ENCODE measurements at regions not wholly inside any gene's neighbourhood (a gene's known extent, or its start where the extent isn't known, plus 50 kb on each side); places are given as distances from the start of the nearest gene placed in this dataset.
"Not testable (repeated sequence)": the region's sequence is repeated elsewhere in the genome, so short reads cannot be mapped to it uniquely, and the experiment has no call there.

- no peaks in the 10 kb centered on the region for H3K27me3 ChIP-seq (ENCODE audit: control insufficient read depth in 1 of 2, insufficient read depth in 2 of 2, low read length in 2 of 2)
- H3K4me1 ChIP-seq (ENCODE audit: control insufficient read depth in 2 of 2, insufficient read depth in 2 of 2, low read length in 1 of 2): no peaks in the 10 kb centered on the region
- H3K27ac ChIP-seq (ENCODE audit: low read depth in 2 of 2, low read length in 1 of 2): no peak overlapping the region
- H3K36me3 ChIP-seq (ENCODE audit: control insufficient read depth in 2 of 2, insufficient read depth in 2 of 2, low read length in 1 of 2): no peaks in the 10 kb centered on the region
- H3K4me3 ChIP-seq (ENCODE audit: low read depth in 1 of 2, low read length in 2 of 2): no peak overlapping the region
- no peaks in the 10 kb centered on the region for H3K9me3 ChIP-seq (ENCODE audit: control insufficient read depth in 2 of 2, insufficient read depth in 1 of 2, low read depth in 1 of 2, low read length in 1 of 2)
Measured at GRCh38 chr16:26569793-26570192, 496.9 kb upstream of the C16orf82 start.

- H3K4me3 ChIP-seq (ENCODE audit: low read depth in 1 of 2, low read length in 2 of 2): no peak overlapping the region
- no peak overlapping the region for H3K27ac ChIP-seq (ENCODE audit: low read depth in 2 of 2, low read length in 1 of 2)
- no peaks in the 10 kb centered on the region for H3K27me3 ChIP-seq (ENCODE audit: control insufficient read depth in 1 of 2, insufficient read depth in 2 of 2, low read length in 2 of 2)
- no peaks in the 10 kb centered on the region for H3K4me1 ChIP-seq (ENCODE audit: control insufficient read depth in 2 of 2, insufficient read depth in 2 of 2, low read length in 1 of 2)
- 73 to 82% methylated on average over 2 of the region's 2 CpGs for WGBS, 2 donors
- H3K36me3 ChIP-seq (ENCODE audit: control insufficient read depth in 2 of 2, insufficient read depth in 2 of 2, low read length in 1 of 2): no peaks in the 10 kb centered on the region
- H3K9me3 ChIP-seq (ENCODE audit: control insufficient read depth in 2 of 2, insufficient read depth in 1 of 2, low read depth in 1 of 2, low read length in 1 of 2): peaks cover 0 to 2% of the 10 kb centered on the region in 2 donors
Measured at GRCh38 chr16:26578748-26579147, 488.0 kb upstream of the C16orf82 start.

DNA sequence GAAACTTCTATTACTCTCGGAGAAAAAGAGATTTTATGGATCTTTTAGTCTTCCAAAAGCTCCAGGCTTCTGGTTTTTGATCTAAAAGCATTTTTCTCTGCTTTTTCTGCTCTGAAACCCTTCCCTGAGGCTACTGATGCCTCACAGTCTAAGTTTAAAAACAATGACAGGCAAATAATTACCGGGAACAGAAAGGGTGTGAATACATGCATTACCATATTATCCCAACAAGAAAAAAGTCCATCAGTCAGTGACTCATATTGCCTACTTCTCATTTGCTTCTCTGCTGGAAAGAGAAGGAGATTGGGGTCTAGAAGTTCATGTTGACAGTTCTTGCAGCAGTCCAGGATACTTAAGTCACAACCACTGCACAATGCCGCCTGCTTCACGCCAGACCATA lies 482.9 kb upstream of the C16orf82 start:
- no peak overlapping the region for H3K27ac ChIP-seq (ENCODE audit: low read depth in 2 of 2, low read length in 1 of 2)
- no peaks in the 10 kb centered on the region for H3K27me3 ChIP-seq (ENCODE audit: control insufficient read depth in 1 of 2, insufficient read depth in 2 of 2, low read length in 2 of 2)
- no peaks in the 10 kb centered on the region for H3K4me1 ChIP-seq (ENCODE audit: control insufficient read depth in 2 of 2, insufficient read depth in 2 of 2, low read length in 1 of 2)
- no peaks in the 10 kb centered on the region for H3K36me3 ChIP-seq (ENCODE audit: control insufficient read depth in 2 of 2, insufficient read depth in 2 of 2, low read length in 1 of 2)
- peaks cover 2 to 5% of the 10 kb centered on the region in 2 donors for H3K9me3 ChIP-seq (ENCODE audit: control insufficient read depth in 2 of 2, insufficient read depth in 1 of 2, low read depth in 1 of 2, low read length in 1 of 2)
- WGBS, 2 donors: 73 to 78% methylated on average over 4 of the region's 4 CpGs
- H3K4me3 ChIP-seq (ENCODE audit: low read depth in 1 of 2, low read length in 2 of 2): no peak overlapping the region

DNA sequence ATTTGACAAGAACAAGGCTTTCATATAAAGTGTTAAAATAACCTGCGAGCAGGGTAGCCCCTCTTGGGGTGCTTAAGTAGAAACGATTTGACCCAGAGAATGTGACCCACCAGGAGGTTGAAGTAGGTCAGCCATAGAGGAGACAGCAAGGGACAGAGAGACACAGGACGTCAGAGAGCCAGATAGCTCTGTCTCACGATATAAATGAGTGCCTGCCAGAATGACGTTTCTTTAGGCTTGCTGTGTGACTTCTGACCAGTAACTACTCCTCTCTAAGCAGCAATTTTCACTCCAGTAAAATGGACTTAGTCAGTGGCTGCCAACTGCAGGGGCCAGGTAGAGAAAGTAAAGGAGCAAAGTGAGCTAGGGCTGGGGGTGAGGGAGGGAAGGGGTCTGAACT lies 473.0 kb upstream of the C16orf82 start:
- no peak overlapping the region for H3K27ac ChIP-seq (ENCODE audit: low read depth in 2 of 2, low read length in 1 of 2)
- no peaks in the 10 kb centered on the region for H3K9me3 ChIP-seq (ENCODE audit: control insufficient read depth in 2 of 2, insufficient read depth in 1 of 2, low read depth in 1 of 2, low read length in 1 of 2)
- H3K36me3 ChIP-seq (ENCODE audit: control insufficient read depth in 2 of 2, insufficient read depth in 2 of 2, low read length in 1 of 2): no peaks in the 10 kb centered on the region
- H3K4me3 ChIP-seq (ENCODE audit: low read depth in 1 of 2, low read length in 2 of 2): no peak overlapping the region
- no peaks in the 10 kb centered on the region for H3K4me1 ChIP-seq (ENCODE audit: control insufficient read depth in 2 of 2, insufficient read depth in 2 of 2, low read length in 1 of 2)
- no peaks in the 10 kb centered on the region for H3K27me3 ChIP-seq (ENCODE audit: control insufficient read depth in 1 of 2, insufficient read depth in 2 of 2, low read length in 2 of 2)
- 37 to 38% methylated on average over 5 of the region's 5 CpGs for WGBS, 2 donors

GRCh38 chr16:26594666-26595065 lies 472.1 kb upstream of the C16orf82 start:
- H3K27me3 ChIP-seq (ENCODE audit: control insufficient read depth in 1 of 2, insufficient read depth in 2 of 2, low read length in 2 of 2): no peaks in the 10 kb centered on the region
- no peaks in the 10 kb centered on the region for H3K9me3 ChIP-seq (ENCODE audit: control insufficient read depth in 2 of 2, insufficient read depth in 1 of 2, low read depth in 1 of 2, low read length in 1 of 2)
- H3K4me3 ChIP-seq (ENCODE audit: low read depth in 1 of 2, low read length in 2 of 2): no peak overlapping the region
- H3K36me3 ChIP-seq (ENCODE audit: control insufficient read depth in 2 of 2, insufficient read depth in 2 of 2, low read length in 1 of 2): no peaks in the 10 kb centered on the region
- H3K4me1 ChIP-seq (ENCODE audit: control insufficient read depth in 2 of 2, insufficient read depth in 2 of 2, low read length in 1 of 2): no peaks in the 10 kb centered on the region
- 77 to 84% methylated on average over 5 of the region's 5 CpGs for WGBS, 2 donors
- no peak overlapping the region for H3K27ac ChIP-seq (ENCODE audit: low read depth in 2 of 2, low read length in 1 of 2)

- no peak overlapping the region for H3K27ac ChIP-seq (ENCODE audit: low read depth in 2 of 2, low read length in 1 of 2)
- H3K4me3 ChIP-seq (ENCODE audit: low read depth in 1 of 2, low read length in 2 of 2): no peak overlapping the region
- WGBS, 2 donors: 76 to 78% methylated on average over 4 of the region's 4 CpGs
- no peaks in the 10 kb centered on the region for H3K36me3 ChIP-seq (ENCODE audit: control insufficient read depth in 2 of 2, insufficient read depth in 2 of 2, low read length in 1 of 2)
- H3K27me3 ChIP-seq (ENCODE audit: control insufficient read depth in 1 of 2, insufficient read depth in 2 of 2, low read length in 2 of 2): no peaks in the 10 kb centered on the region
- H3K9me3 ChIP-seq (ENCODE audit: control insufficient read depth in 2 of 2, insufficient read depth in 1 of 2, low read depth in 1 of 2, low read length in 1 of 2): no peaks in the 10 kb centered on the region
- H3K4me1 ChIP-seq (ENCODE audit: control insufficient read depth in 2 of 2, insufficient read depth in 2 of 2, low read length in 1 of 2): no peaks in the 10 kb centered on the region
Measured at GRCh38 chr16:26595199-26595598, 471.5 kb upstream of the C16orf82 start.

- H3K27me3 ChIP-seq (ENCODE audit: control insufficient read depth in 1 of 2, insufficient read depth in 2 of 2, low read length in 2 of 2): not testable (repeated sequence)
Measured at GRCh38 chr16:26596033-26596432, 470.7 kb upstream of the C16orf82 start.

GRCh38 chr16:26598061-26598460 lies 468.7 kb upstream of the C16orf82 start:
- 60 to 72% methylated on average over 5 of the region's 5 CpGs for WGBS, 2 donors

More at GRCh38 chr16:26596033-26596432, 470.7 kb upstream of the C16orf82 start:
- H3K36me3 ChIP-seq (ENCODE audit: control insufficient read depth in 2 of 2, insufficient read depth in 2 of 2, low read length in 1 of 2); H3K4me3 ChIP-seq (ENCODE audit: low read depth in 1 of 2, low read length in 2 of 2); H3K9me3 ChIP-seq (ENCODE audit: control insufficient read depth in 2 of 2, insufficient read depth in 1 of 2, low read depth in 1 of 2, low read length in 1 of 2); H3K27ac ChIP-seq (ENCODE audit: low read depth in 2 of 2, low read length in 1 of 2); H3K4me1 ChIP-seq (ENCODE audit: control insufficient read depth in 2 of 2, insufficient read depth in 2 of 2, low read length in 1 of 2): not testable (repeated sequence)
- 68 to 75% methylated on average over 5 of the region's 5 CpGs for WGBS, 2 donors

DNA sequence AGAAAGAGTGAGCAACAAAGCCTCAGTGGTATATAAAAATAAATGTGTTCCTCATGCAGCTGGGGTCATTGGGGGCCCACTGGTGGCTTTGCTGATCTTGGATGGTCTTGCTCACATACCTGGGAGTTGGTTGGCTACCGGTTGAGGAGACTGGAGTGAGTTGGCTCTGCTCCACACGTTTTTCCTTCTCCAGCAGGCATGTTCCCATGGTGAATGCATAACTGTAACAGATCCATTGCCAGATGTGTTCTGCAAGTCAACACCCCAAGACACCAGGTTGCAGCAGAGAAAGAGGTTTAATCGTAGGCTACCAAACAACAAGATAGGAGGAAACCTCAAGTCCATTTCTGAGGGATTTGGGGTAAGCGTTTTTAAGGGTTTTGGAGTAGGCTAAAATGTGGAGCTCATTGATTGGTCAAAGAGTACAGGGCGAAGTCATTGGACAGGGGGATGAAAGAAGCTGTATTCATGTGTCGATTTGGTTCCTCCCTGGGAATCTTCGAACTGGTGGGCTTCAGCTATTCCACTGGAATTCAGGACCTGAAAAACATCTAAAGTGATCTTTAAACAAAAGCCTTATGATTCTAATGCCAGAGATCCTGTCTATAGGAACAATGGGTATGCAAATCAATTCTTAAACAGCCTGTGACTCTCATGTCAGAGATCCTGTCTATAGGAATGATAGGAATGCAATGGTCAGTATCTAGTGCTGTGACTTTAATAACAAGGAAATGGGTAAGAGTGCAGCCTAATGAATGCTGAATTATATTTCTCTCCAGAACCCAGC lies 467.5 kb upstream of the C16orf82 start:
- H3K4me1 ChIP-seq (ENCODE audit: control insufficient read depth in 2 of 2, insufficient read depth in 2 of 2, low read length in 1 of 2): no peaks in the 10 kb centered on the region
- no peak overlapping the region for H3K27ac ChIP-seq (ENCODE audit: low read depth in 2 of 2, low read length in 1 of 2)
- 59 to 65% methylated on average over 7 of the region's 7 CpGs for WGBS, 2 donors

More at GRCh38 chr16:26598061-26598460, 468.7 kb upstream of the C16orf82 start:
- Histone ChIP-seq H3K4me3 (ENCODE audit: low read depth in 1 of 2, low read length in 2 of 2) (no peak overlapping the region), H3K27ac (ENCODE audit: low read depth in 2 of 2, low read length in 1 of 2) (no peak overlapping the region), H3K9me3 (ENCODE audit: control insufficient read depth in 2 of 2, insufficient read depth in 1 of 2, low read depth in 1 of 2, low read length in 1 of 2) (no peaks in the 10 kb centered on the region), H3K36me3 (ENCODE audit: control insufficient read depth in 2 of 2, insufficient read depth in 2 of 2, low read length in 1 of 2) (no peaks in the 10 kb centered on the region), H3K4me1 (ENCODE audit: control insufficient read depth in 2 of 2, insufficient read depth in 2 of 2, low read length in 1 of 2) (no peaks in the 10 kb centered on the region), H3K27me3 (ENCODE audit: control insufficient read depth in 1 of 2, insufficient read depth in 2 of 2, low read length in 2 of 2) (no peaks in the 10 kb centered on the region)

DNA sequence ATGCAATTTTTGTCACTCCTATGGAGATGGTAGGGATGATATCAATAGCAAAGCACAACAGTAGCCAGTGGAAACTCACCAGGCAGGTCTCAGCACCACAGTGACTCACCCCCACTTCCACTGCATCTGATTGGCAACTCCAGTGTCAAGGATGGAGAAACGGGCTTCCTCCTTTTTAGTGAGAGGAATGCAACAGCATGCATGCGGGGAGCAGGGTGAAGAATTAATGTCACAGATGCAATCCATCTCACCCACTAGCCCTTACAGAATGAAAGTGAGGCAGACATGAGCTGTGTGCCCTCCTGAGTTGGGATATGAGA lies 467.0 kb upstream of the C16orf82 start:
- Histone ChIP-seq H3K9me3 (ENCODE audit: control insufficient read depth in 2 of 2, insufficient read depth in 1 of 2, low read depth in 1 of 2, low read length in 1 of 2) (no peaks in the 10 kb centered on the region), H3K27ac (ENCODE audit: low read depth in 2 of 2, low read length in 1 of 2) (no peak overlapping the region), H3K36me3 (ENCODE audit: control insufficient read depth in 2 of 2, insufficient read depth in 2 of 2, low read length in 1 of 2) (no peaks in the 10 kb centered on the region), H3K4me1 (ENCODE audit: control insufficient read depth in 2 of 2, insufficient read depth in 2 of 2, low read length in 1 of 2) (no peaks in the 10 kb centered on the region), H3K4me3 (ENCODE audit: low read depth in 1 of 2, low read length in 2 of 2) (no peak overlapping the region), H3K27me3 (ENCODE audit: control insufficient read depth in 1 of 2, insufficient read depth in 2 of 2, low read length in 2 of 2) (no peaks in the 10 kb centered on the region)
- WGBS, 2 donors: 38 to 46% methylated on average over 2 of the region's 2 CpGs

More for the DNA sequence above, 467.5 kb upstream of the C16orf82 start:
- H3K36me3 ChIP-seq (ENCODE audit: control insufficient read depth in 2 of 2, insufficient read depth in 2 of 2, low read length in 1 of 2): no peaks in the 10 kb centered on the region
- H3K4me3 ChIP-seq (ENCODE audit: low read depth in 1 of 2, low read length in 2 of 2): no peak overlapping the region
- H3K27me3 ChIP-seq (ENCODE audit: control insufficient read depth in 1 of 2, insufficient read depth in 2 of 2, low read length in 2 of 2): no peaks in the 10 kb centered on the region
- H3K9me3 ChIP-seq (ENCODE audit: control insufficient read depth in 2 of 2, insufficient read depth in 1 of 2, low read depth in 1 of 2, low read length in 1 of 2): no peaks in the 10 kb centered on the region
